ENCODE measurements at regions not wholly inside any gene's neighbourhood (a gene's known extent, or its start where the extent isn't known, plus 50 kb on each side); places are given as distances from the start of the nearest gene placed in this dataset.
A peak's percentile ranks its signal among the peaks of the same experiment; 100 is the strongest.

- peak; percentile 63 for DNase-seq
- TF ChIP-seq, protein P1, sequence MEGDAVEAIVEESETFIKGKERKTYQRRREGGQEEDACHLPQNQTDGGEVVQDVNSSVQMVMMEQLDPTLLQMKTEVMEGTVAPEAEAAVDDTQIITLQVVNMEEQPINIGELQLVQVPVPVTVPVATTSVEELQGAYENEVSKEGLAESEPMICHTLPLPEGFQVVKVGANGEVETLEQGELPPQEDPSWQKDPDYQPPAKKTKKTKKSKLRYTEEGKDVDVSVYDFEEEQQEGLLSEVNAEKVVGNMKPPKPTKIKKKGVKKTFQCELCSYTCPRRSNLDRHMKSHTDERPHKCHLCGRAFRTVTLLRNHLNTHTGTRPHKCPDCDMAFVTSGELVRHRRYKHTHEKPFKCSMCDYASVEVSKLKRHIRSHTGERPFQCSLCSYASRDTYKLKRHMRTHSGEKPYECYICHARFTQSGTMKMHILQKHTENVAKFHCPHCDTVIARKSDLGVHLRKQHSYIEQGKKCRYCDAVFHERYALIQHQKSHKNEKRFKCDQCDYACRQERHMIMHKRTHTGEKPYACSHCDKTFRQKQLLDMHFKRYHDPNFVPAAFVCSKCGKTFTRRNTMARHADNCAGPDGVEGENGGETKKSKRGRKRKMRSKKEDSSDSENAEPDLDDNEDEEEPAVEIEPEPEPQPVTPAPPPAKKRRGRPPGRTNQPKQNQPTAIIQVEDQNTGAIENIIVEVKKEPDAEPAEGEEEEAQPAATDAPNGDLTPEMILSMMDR (IDR thresholded peaks at IDR 0.05) = no peak
- intact Hi-C loops (cut with DNase I) = no loop called here
- Histone ChIP-seq H3K36me3 (no peaks in the 10 kb centered on the region), H3K9me3 (no peaks in the 10 kb centered on the region), H3K4me1 (peaks cover 12% of the 10 kb centered on the region), H3K27ac (no peak overlapping the region), H3K27me3 (no peaks in the 10 kb centered on the region), H3K4me3 (no peak overlapping the region)
- peak; percentile 47 for ATAC-seq
Observed at GRCh38 chr7:132030086-132030568, 473.7 kb upstream of the PODXL start.

DNA sequence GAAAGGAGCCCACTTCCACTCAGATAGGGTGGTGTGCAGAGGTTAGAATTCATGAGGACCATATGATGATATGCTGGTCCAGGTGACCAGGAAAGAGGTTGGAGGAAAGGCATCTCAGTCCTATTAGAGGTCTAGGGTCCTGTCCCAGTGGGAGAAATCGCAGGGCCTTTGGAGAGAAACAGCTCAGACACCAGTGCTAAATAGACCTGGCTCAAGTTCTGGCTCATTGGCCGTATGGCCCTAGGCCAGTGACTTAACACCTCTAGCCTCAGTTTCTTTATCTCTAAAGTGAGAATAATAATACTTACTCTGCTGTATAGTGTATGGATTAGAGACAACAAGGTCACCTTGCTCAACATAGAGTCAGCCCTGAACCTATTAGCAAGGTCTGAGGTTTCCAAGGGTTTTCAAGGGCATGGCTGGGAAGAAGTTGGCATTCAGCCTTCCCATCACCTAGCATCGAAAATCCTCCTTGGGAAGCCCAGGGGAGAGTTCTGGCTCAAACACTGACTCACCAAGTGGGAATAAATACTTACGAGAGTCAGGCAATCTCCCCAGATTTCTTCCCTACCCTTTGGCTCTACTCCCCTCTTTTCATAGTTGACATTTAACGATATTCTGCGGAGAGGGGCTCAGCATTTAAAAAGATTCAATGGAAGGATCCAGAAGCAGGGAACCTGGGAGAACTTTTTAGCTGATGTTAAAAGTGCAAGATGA, 473.1 kb upstream of the PODXL start:
- no peak for DNase-seq
- TF ChIP-seq, protein P1 (IDR thresholded peaks at IDR 0.05) = no peak
- H3K27me3 ChIP-seq = no peaks in the 10 kb centered on the region
- intact Hi-C loops (cut with DNase I) = no loop called here
- no peaks in the 10 kb centered on the region for H3K36me3 ChIP-seq
- H3K4me1 ChIP-seq = peaks cover 12% of the 10 kb centered on the region
- peak; percentile 40 for ATAC-seq
- no peak overlapping the region for H3K27ac ChIP-seq
- no peaks in the 10 kb centered on the region for H3K9me3 ChIP-seq
- no peak overlapping the region for H3K4me3 ChIP-seq

DNA sequence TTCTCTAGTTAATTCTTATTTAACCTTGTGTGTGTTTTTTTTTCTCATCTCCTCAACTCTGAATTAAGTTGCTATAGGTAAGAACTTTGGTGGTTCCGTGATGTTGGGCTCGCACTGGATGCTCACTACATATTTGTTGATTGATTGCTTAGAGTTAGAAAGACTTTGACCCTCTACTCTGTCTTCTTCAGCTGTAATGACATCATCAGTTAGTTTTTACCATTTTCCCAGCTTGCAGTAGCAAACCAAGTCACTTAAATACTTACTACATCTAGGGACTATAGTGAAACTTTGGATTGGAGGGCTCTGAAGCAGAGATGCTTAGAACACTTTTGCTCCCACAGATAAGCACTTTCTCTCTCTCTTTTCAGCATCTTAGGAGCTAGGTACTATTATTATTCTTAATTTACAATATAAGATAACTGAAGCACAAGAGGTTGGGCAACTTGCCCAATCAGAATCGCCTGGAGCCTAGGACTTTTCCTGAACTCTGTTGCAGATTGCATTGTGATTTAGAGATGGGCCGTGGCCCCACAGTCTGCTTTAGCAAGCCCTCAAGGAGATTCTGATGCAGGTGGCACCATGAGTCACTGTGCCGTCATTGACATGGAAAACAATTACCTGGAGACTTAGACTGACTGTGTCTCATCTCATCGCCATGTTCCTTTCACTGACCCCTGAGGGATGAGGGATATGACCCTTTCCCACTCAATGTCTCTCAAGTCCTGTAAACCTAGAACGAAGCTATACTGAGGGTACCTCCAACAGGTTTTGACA, 471.9 kb upstream of the PODXL start:
- H3K9me3 ChIP-seq = no peaks in the 10 kb centered on the region
- no peak overlapping the region for H3K27ac ChIP-seq
- intact Hi-C loops (cut with DNase I) = no loop called here
- DNase-seq = no peak
- no peak for ATAC-seq
- no peak overlapping the region for H3K4me3 ChIP-seq
- H3K27me3 ChIP-seq = no peaks in the 10 kb centered on the region
- no peaks in the 10 kb centered on the region for H3K36me3 ChIP-seq
- peaks cover 12% of the 10 kb centered on the region for H3K4me1 ChIP-seq
- TF ChIP-seq, protein P1 (IDR thresholded peaks at IDR 0.05) = no peak

DNA sequence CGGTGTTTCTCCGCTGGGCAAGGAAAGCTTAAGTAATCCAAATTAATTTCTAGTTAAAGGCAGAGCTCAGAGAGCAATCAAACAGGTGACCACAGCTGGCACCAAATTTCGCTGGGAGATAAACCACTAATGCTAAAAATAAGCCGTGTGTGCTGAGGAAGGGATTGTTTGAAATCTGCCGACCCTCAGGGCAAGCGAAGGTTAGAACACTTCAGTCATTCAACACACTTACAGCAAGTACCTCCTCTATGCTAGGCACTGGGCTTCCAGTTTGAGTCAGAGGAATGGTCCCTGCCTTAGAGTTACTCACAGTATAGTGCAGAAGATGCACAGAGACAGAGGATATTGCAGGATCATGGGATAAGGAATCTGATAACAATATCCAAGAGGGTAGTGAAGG, 467.9 kb upstream of the PODXL start:
- Histone ChIP-seq H3K9me3 (no peaks in the 10 kb centered on the region), H3K36me3 (no peaks in the 10 kb centered on the region), H3K27me3 (no peaks in the 10 kb centered on the region), H3K27ac (no peak overlapping the region), H3K4me3 (no peak overlapping the region), H3K4me1 (no peaks in the 10 kb centered on the region)
- intact Hi-C loops (cut with DNase I) = no loop called here
- TF ChIP-seq, protein P1 (IDR thresholded peaks at IDR 0.05) = no peak
- DNase-seq (no peak), ATAC-seq (no peak)

DNA sequence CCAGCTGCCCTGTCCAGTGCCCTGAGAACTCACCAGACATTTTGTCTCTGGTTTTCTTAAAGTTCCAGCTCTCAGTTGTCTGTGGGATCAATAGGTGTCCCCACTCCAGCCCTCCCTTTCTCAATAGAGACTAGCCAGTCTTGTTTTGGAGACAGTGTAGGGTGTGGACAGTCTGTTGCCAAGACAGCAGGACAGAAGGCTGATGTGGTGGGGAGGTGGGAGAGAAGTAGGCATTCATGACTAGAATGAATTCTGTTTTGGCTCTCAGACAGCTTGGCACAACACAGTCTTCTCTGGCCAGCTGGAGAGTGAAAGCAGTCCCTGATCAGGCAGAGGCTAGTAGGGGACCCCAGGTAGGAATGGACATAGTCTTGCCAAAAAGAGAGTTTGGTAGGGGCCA, 467.0 kb upstream of the PODXL start:
- no peak overlapping the region for H3K27ac ChIP-seq
- TF ChIP-seq, protein P1 (IDR thresholded peaks at IDR 0.05) = no peak
- no peak for ATAC-seq
- no peak for DNase-seq
- H3K4me3 ChIP-seq = no peak overlapping the region
- H3K4me1 ChIP-seq = no peaks in the 10 kb centered on the region
- no peaks in the 10 kb centered on the region for H3K27me3 ChIP-seq
- H3K9me3 ChIP-seq = no peaks in the 10 kb centered on the region
- H3K36me3 ChIP-seq = no peaks in the 10 kb centered on the region
- intact Hi-C loops (cut with DNase I) = no loop called here
